Spleen (tissue), 11 donors: ENCODE measurements at regions not wholly inside any gene's neighbourhood (a gene's known extent, or its start where the extent isn't known, plus 50 kb on each side); places are given as distances from the start of the nearest gene placed in this dataset.

ENCODE experiments used
- DNase-seq: peaks from one replicate; pipeline ENCODE4 v3.0.0-alpha.2; 2020
- H3K27ac ChIP-seq, 8 donors: fragments of 200-600 bp; sonication (generic) in 7 of 8; 1 replicate in 4 of 8; 2 replicates in 4 of 8; pipeline versions ENCODE4 v1.5.0 to v1.8.0; 2016 to 2021; ENCODE audit warnings: inconsistent platforms in 4 of 8, mild to moderate bottlenecking in 4 of 8, moderate library complexity in 1 of 8
- H3K27me3 ChIP-seq, 7 donors: fragments of 200-600 bp; sonication (generic) in 6 of 7; replicated peaks in 1 of 7; 1 replicate in 4 of 7; 2 replicates in 3 of 7; pipeline versions ENCODE4 v1.5.0 to v1.8.0; 2016 to 2021; ENCODE audit warnings: inconsistent platforms in 3 of 7, mild to moderate bottlenecking in 1 of 7
- H3K36me3 ChIP-seq, 6 donors: fragments of 200-600 bp; sonication (generic) in 5 of 6; 1 replicate in 4 of 6; 2 replicates in 2 of 6; pipeline versions ENCODE4 v1.5.0 to v1.8.0; 2016 to 2021; ENCODE audit warnings: inconsistent platforms in 2 of 6
- H3K4me1 ChIP-seq, 6 donors: fragments of 200-600 bp; sonication (generic) in 5 of 6; 1 replicate in 3 of 6; 2 replicates in 3 of 6; pipeline versions ENCODE4 v1.5.0 to v1.8.0; 2016 to 2021; ENCODE audit warnings: inconsistent platforms in 3 of 6
- H3K4me3 ChIP-seq, 8 donors: fragments of 200-600 bp; sonication (generic) in 7 of 8; 1 replicate in 4 of 8; 2 replicates in 4 of 8; pipeline versions ENCODE4 v1.5.0 to v1.8.0; 2016 to 2021; ENCODE audit warnings: inconsistent platforms in 4 of 8, mild to moderate bottlenecking in 4 of 8, moderate library complexity in 2 of 8
- H3K9me3 ChIP-seq, 8 donors: fragments of 200-600 bp; sonication (generic) in 7 of 8; 1 replicate in 4 of 8; 2 replicates in 4 of 8; pipeline versions ENCODE4 v1.5.0 to v1.8.0; 2016 to 2021; ENCODE audit warnings: inconsistent platforms in 4 of 8
- POLR2A ChIP-seq, 3 donors: fragments of 450-650 bp; IDR thresholded peaks; one replicate each; pipeline ENCODE4 v1.5.1; 2017; ENCODE audit warnings: antibody characterized with exemption in 3 of 3, mild to moderate bottlenecking in 1 of 3
- POLR2AphosphoS5 ChIP-seq, 3 donors: sonication (generic); formaldehyde crosslinking; IDR thresholded peaks; one replicate each; pipeline ENCODE4 v1.5.1; 2017; ENCODE audit warnings: antibody characterized with exemption in 3 of 3
- WGBS, 5 donors: extraction: QIAGEN DNeasy Blood & Tissue Kit in 3 of 5; methylation state at CpG; one replicate each; pipeline versions ENCODE4 v1.1.5 to v1.1.7; 2013 to 2018; 5-methylcytosine and 5-hydroxymethylcytosine counted together
- intact Hi-C: fragments of 100-400 bp; cut with DNase I; formaldehyde crosslinking; loops from one replicate; pipeline ENCODE4 v1.15.0; 2023; ENCODE audit warnings: low total_unique reads
- TF ChIP-seq, protein P1 (sequence below), 11 experiments: fragments of 200-600 bp in 7 of 11; fragments of 450-650 bp in 4 of 11; sonication (generic) in 4 of 11; IDR thresholded peaks in 8 of 11; conservative IDR thresholded peaks in 3 of 11; 1 replicate in 7 of 11; 2 replicates in 4 of 11; pipeline versions ENCODE4 v1.4.0 to v1.8.0; 2016 to 2021; ENCODE audit warnings: antibody characterized with exemption in 11 of 11, inconsistent platforms in 4 of 11, mild to moderate bottlenecking in 1 of 11
- donor health status: healthy with polysubstance abuse.
- donor health status: DM: no; HTN: no; CAD: no; lungs with moderate emphysema.
- donor health status: DM: no; HTN: no; CAD: no.
- donor health status: Bipolar disorder and iron deficiency.
- donor health status: healthy.
- donor health status: DM: no; HTN: no; CAD: no.
- donor health status: DM: yes; HTN: yes; CAD: no.

DNA sequence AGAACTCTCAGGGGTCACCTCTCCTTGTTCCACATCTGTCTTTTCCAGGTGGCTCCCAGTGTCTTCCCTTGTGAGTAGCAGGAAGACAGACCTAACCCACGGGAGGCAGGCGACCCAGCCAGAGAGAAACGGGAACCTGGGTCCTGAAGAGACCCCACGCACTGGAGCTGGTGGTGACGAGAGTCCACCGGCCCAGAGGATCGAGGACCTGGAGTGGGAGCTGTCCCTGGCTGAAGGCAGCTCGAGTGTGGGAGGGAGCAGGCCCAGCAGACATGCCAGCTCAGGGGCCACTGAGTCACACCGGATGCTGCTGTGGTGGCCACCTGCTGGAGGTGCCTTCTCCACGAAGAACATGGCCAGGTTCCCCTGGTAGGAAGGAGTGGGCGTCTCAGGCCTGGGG is 66.5 kb upstream of the ATP12A start:
- intact Hi-C loops = no loop called here
- Histone ChIP-seq H3K9me3 (no peaks in the 10 kb centered on the region), H3K27me3 (no peaks in the 10 kb centered on the region), H3K27ac (no peak overlapping the region), H3K4me3 (no peak overlapping the region), H3K36me3 (no peaks in the 10 kb centered on the region), H3K4me1 (peaks cover 0 to 16% (median 6%) of the 10 kb centered on the region in 6 donors)
- DNase-seq = no peak
- TF ChIP-seq, protein P1, sequence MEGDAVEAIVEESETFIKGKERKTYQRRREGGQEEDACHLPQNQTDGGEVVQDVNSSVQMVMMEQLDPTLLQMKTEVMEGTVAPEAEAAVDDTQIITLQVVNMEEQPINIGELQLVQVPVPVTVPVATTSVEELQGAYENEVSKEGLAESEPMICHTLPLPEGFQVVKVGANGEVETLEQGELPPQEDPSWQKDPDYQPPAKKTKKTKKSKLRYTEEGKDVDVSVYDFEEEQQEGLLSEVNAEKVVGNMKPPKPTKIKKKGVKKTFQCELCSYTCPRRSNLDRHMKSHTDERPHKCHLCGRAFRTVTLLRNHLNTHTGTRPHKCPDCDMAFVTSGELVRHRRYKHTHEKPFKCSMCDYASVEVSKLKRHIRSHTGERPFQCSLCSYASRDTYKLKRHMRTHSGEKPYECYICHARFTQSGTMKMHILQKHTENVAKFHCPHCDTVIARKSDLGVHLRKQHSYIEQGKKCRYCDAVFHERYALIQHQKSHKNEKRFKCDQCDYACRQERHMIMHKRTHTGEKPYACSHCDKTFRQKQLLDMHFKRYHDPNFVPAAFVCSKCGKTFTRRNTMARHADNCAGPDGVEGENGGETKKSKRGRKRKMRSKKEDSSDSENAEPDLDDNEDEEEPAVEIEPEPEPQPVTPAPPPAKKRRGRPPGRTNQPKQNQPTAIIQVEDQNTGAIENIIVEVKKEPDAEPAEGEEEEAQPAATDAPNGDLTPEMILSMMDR (IDR thresholded peaks at IDR 0.05 in 8 of 11, conservative IDR thresholded peaks at IDR 0.05 in 3 of 11) = no peak
- TF ChIP-seq POLR2AphosphoS5 (IDR thresholded peaks at IDR 0.05) = no peak
- no peak for TF ChIP-seq POLR2A (IDR thresholded peaks at IDR 0.05)
- WGBS, 5 donors = 81 to 95% (median 89%) methylated on average over 3 to 11 of the region's 11 CpGs

- no peak for DNase-seq
- TF ChIP-seq POLR2A (IDR thresholded peaks at IDR 0.05) = no peak
- no peak for TF ChIP-seq POLR2AphosphoS5 (IDR thresholded peaks at IDR 0.05)
- TF ChIP-seq, protein P1 (IDR thresholded peaks at IDR 0.05 in 8 of 11, conservative IDR thresholded peaks at IDR 0.05 in 3 of 11) = no peak
- Histone ChIP-seq H3K9me3 (no peaks in the 10 kb centered on the region), H3K27me3 (no peaks in the 10 kb centered on the region), H3K27ac (no peak overlapping the region), H3K36me3 (no peaks in the 10 kb centered on the region), H3K4me1 (peaks cover 0 to 24% (median 12%) of the 10 kb centered on the region in 6 donors), H3K4me3 (no peak overlapping the region)
- WGBS, 5 donors = 84 to 87% (median 85%) methylated on average over 15 of the region's 15 CpGs
- intact Hi-C loops = no loop called here
Observed at GRCh38 chr13:24614306-24615080, 65.7 kb upstream of the ATP12A start.

GRCh38 chr13:24615114-24615513 is 65.1 kb upstream of the ATP12A start:
- H3K27me3 ChIP-seq = no peaks in the 10 kb centered on the region
- no peaks in the 10 kb centered on the region for H3K36me3 ChIP-seq
- no peak for DNase-seq

GRCh38 chr13:24615911-24616472 is 64.2 kb upstream of the ATP12A start:
- DNase-seq = no peak
- Histone ChIP-seq H3K27ac (no peak overlapping the region), H3K36me3 (no peaks in the 10 kb centered on the region), H3K4me3 (no peak overlapping the region), H3K4me1 (peaks cover 0 to 25% (median 12%) of the 10 kb centered on the region in 6 donors), H3K9me3 (no peaks in the 10 kb centered on the region), H3K27me3 (no peaks in the 10 kb centered on the region)
- TF ChIP-seq POLR2AphosphoS5 (IDR thresholded peaks at IDR 0.05) (no peak), POLR2A (IDR thresholded peaks at IDR 0.05) (no peak)
- intact Hi-C loops = no loop called here
- 86 to 94% (median 89%) methylated on average over 6 to 9 of the region's 9 CpGs for WGBS, 5 donors

More at GRCh38 chr13:24615114-24615513, 65.1 kb upstream of the ATP12A start:
- TF ChIP-seq, protein P1 (IDR thresholded peaks at IDR 0.05 in 8 of 11, conservative IDR thresholded peaks at IDR 0.05 in 3 of 11) = no peak
- TF ChIP-seq POLR2A (IDR thresholded peaks at IDR 0.05) (no peak), POLR2AphosphoS5 (IDR thresholded peaks at IDR 0.05) (no peak)
- WGBS, 5 donors = 86 to 94% (median 90%) methylated on average over 9 of the region's 9 CpGs
- H3K9me3 ChIP-seq = no peaks in the 10 kb centered on the region
- no peak overlapping the region for H3K4me3 ChIP-seq
- intact Hi-C loops = no loop called here
- H3K4me1 ChIP-seq = peaks cover 0 to 25% (median 12%) of the 10 kb centered on the region in 6 donors
- H3K27ac ChIP-seq = no peak overlapping the region
